GM12878 (cell line): ENCODE measurements at regions not wholly inside any gene's neighbourhood (a gene's known extent, or its start where the extent isn't known, plus 50 kb on each side); places are given as distances from the start of the nearest gene placed in this dataset.

Source experiments
- ATAC-seq: fragments of 200-7000 bp; cut with Tn5 transposase; 3 replicates; pipeline ENCODE4 v1.9.1; 2020; ENCODE audit warnings: mild to moderate bottlenecking, moderate library complexity
- BruUV-seq: library from RNA; stranded (reverse); fragments of 400-500 nt; replicated peaks from 2 replicates; lab custom pipeline; 2021; lab: Mats Ljungman, UMichigan
- CTCF ChIA-PET: fragments of 300-600 bp; sonication (Branson Sonifier 250); formaldehyde crosslinking; extraction: SDS; loops from one replicate; lab custom pipeline; 2021; ENCODE audit warnings: inconsistent platforms; lab: Yijun Ruan, JAX
- POLR2A ChIA-PET: fragments of 350-600 bp; formaldehyde crosslinking; extraction: SDS; loops from one replicate; lab custom pipeline; 2021; ENCODE audit warnings: inconsistent platforms; lab: Charles Lee
- RAD21 ChIA-PET: fragments of 300-600 bp; sonication (Branson Sonifier 250); formaldehyde crosslinking; loops from one replicate; lab custom pipeline; 2023; ENCODE audit warnings: antibody characterized with exemption; ENCODE audit not compliant: unreplicated experiment; lab: Charles Lee
- SMC1A ChIA-PET: fragments of 300-600 bp; sonication (Branson Sonifier 250); formaldehyde crosslinking; loops from one replicate; lab custom pipeline; 2023; ENCODE audit not compliant: unreplicated experiment, uncharacterized antibody; lab: Charles Lee
- DNase-seq: peaks from one replicate; pipeline ENCODE4 v3.0.0-alpha.2; 2011; ENCODE audit warnings: low read depth, low spot score
- FAIRE-seq: peaks from 3 replicates; lab custom pipeline; 2011; peaks lifted over from hg19 to GRCh38; lab: Jason Lieb, UNC
- H2AFZ ChIP-seq: 2 replicates; pipeline ENCODE4 v1.6.0; 2011; ENCODE audit warnings: low read depth, low read length, control low read depth; ENCODE audit not compliant: control insufficient read depth
- H3K27ac ChIP-seq: 2 replicates; pipeline ENCODE4 v1.5.1; 2011; ENCODE audit warnings: control low read depth; ENCODE audit not compliant: control insufficient read depth, insufficient read depth
- H3K27me3 ChIP-seq, 2 experiments: replicated peaks in 1 of 2; 2 replicates each; pipeline versions ENCODE4 v1.6.0 to v1.6.1; 2011; ENCODE audit warnings: low read length in 1 of 2; ENCODE audit not compliant: control insufficient read depth in 2 of 2, insufficient read depth in 2 of 2
- H3K36me3 ChIP-seq, 2 experiments: 2 replicates each; pipeline ENCODE4 v1.5.1; 2011; ENCODE audit warnings: low read length in 1 of 2; ENCODE audit not compliant: control insufficient read depth in 2 of 2, insufficient read depth in 2 of 2
- H3K4me1 ChIP-seq: 2 replicates; pipeline ENCODE4 v1.6.1; 2011; ENCODE audit warnings: mild to moderate bottlenecking, low read length, moderate library complexity, mixed read lengths; ENCODE audit not compliant: control insufficient read depth, insufficient read depth
- H3K4me2 ChIP-seq: 2 replicates; pipeline ENCODE4 v1.6.0; 2011; ENCODE audit warnings: control low read depth; ENCODE audit not compliant: control insufficient read depth, insufficient read depth
- H3K4me3 ChIP-seq: fragments of 200-600 bp; sonication (generic); 2 replicates; pipeline ENCODE4 v1.5.1; 2016
- H3K79me2 ChIP-seq: 2 replicates; pipeline ENCODE4 v1.6.0; 2011; ENCODE audit warnings: low read length; ENCODE audit not compliant: control insufficient read depth, insufficient read depth
- H3K9ac ChIP-seq: 2 replicates; pipeline ENCODE4 v1.8.0; 2011; ENCODE audit warnings: low read length, control low read depth, mixed read lengths; ENCODE audit not compliant: control insufficient read depth, insufficient read depth
- H3K9me3 ChIP-seq: replicated peaks from 3 replicates; pipeline ENCODE4 v1.5.1; 2011; ENCODE audit warnings: mild to moderate bottlenecking, low read length; ENCODE audit not compliant: control insufficient read depth, insufficient read depth
- H4K20me1 ChIP-seq: 2 replicates; pipeline ENCODE4 v1.6.0; 2011; ENCODE audit not compliant: control insufficient read depth, insufficient read depth
- ATF7 ChIP-seq: fragments of 450-650 bp; IDR thresholded peaks from 2 replicates; pipeline ENCODE4 v1.6.1; 2016; ENCODE audit warnings: low read depth, mild to moderate bottlenecking
- BRCA1 ChIP-seq: IDR thresholded peaks from 2 replicates; pipeline ENCODE4 v1.6.1; 2011; ENCODE audit warnings: low read depth, low read length, improper control_type of control experiment
- CHD2 ChIP-seq: IDR thresholded peaks from 2 replicates; pipeline ENCODE4 v1.6.1; 2011; ENCODE audit warnings: low read depth, low read length, improper control_type of control experiment, borderline replicate concordance
- EP300 ChIP-seq, 2 experiments: fragments of 150-350 bp in 1 of 2; IDR thresholded peaks; 2 replicates each; pipeline ENCODE4 v1.6.1; 2011 to 2012; ENCODE audit warnings: low read depth in 2 of 2, low read length in 2 of 2, borderline replicate concordance in 1 of 2, improper control_type of control experiment in 1 of 2, inconsistent platforms in 1 of 2; ENCODE audit not compliant: control insufficient read depth in 1 of 2
- GATAD2B ChIP-seq: fragments of 450-650 bp; conservative IDR thresholded peaks from 2 replicates; pipeline ENCODE4 v1.6.1; 2017; ENCODE audit warnings: low read depth, mild to moderate bottlenecking, moderate library complexity
- IKZF1 ChIP-seq: fragments of 450-650 bp; conservative IDR thresholded peaks from 2 replicates; pipeline ENCODE4 v1.6.1; 2017; ENCODE audit warnings: antibody characterized with exemption, mild to moderate bottlenecking
- NRF1 ChIP-seq: conservative IDR thresholded peaks from 2 replicates; pipeline ENCODE4 v1.6.1; 2011; ENCODE audit warnings: mild to moderate bottlenecking, low read depth, low read length, improper control_type of control experiment
- POLR2AphosphoS2 ChIP-seq: IDR thresholded peaks from 2 replicates; pipeline ENCODE4 v1.6.1; 2011; ENCODE audit warnings: low read depth, mild to moderate bottlenecking, low read length, improper control_type of control experiment, moderate library complexity
- PRDM15 ChIP-seq: fragments of 450-650 bp; formaldehyde crosslinking; IDR thresholded peaks from 2 replicates; pipeline ENCODE4 v1.4.0; 2020; ENCODE audit warnings: mild to moderate bottlenecking, moderate library complexity
- RBBP5 ChIP-seq: fragments of 200-600 bp; sonication (generic); conservative IDR thresholded peaks from 2 replicates; pipeline ENCODE4 v1.6.1; 2016
- SIX5 ChIP-seq: IDR thresholded peaks from 2 replicates; pipeline ENCODE4 v1.6.1; 2011; ENCODE audit warnings: mild to moderate bottlenecking, low read depth, low read length, moderate library complexity; ENCODE audit not compliant: severe bottlenecking
- SMC3 ChIP-seq: IDR thresholded peaks from 2 replicates; pipeline ENCODE4 v1.6.1; 2011; ENCODE audit warnings: low read length, improper control_type of control experiment, borderline replicate concordance
- USF1 ChIP-seq: IDR thresholded peaks from 2 replicates; pipeline ENCODE4 v1.6.1; 2011; ENCODE audit warnings: borderline replicate concordance, low read depth, mild to moderate bottlenecking, moderate library complexity, mixed read lengths, low read length; ENCODE audit not compliant: insufficient read depth; ENCODE audit errors: extremely low read length
- ZNF217 ChIP-seq: fragments of 450-650 bp; IDR thresholded peaks from 2 replicates; pipeline ENCODE4 v1.6.1; 2017; ENCODE audit warnings: antibody characterized with exemption, mild to moderate bottlenecking
- ZNF384 ChIP-seq: IDR thresholded peaks from 2 replicates; pipeline ENCODE4 v1.6.1; 2012; ENCODE audit warnings: low read depth, mild to moderate bottlenecking, low read length, improper control_type of control experiment, borderline replicate concordance
- WGBS: methylation state at CpG from one replicate; pipeline ENCODE4 v1.1.6; 2016; ENCODE audit warnings: low lambda C conversion rate; ENCODE audit not compliant: insufficient replicate concordance, insufficient coverage; ENCODE audit errors: missing lambda C conversion rate; 5-methylcytosine and 5-hydroxymethylcytosine counted together
- in situ Hi-C: fragments of 300-500 bp; cut with MboI; formaldehyde crosslinking; loops from 9 replicates; pipeline ENCODE4 v1.14.3; 2018; ENCODE audit warnings: mixed read lengths
- intact Hi-C: fragments of 100-400 bp; cut with micrococcal nuclease; formaldehyde crosslinking; loops from one replicate; pipeline ENCODE4 v1.14.2; 2022; ENCODE audit not compliant: unreplicated experiment

GRCh38 chr1:25003457-25004190 lies 73.5 kb upstream of the RUNX3 start:
- 64% methylated on average over 7 of the region's 7 CpGs for WGBS
- H3K27ac ChIP-seq: no peak overlapping the region
- H3K79me2 ChIP-seq: no peaks in the 10 kb centered on the region
- BruUV-seq: no TSS peak
- DNase-seq (no peak), ATAC-seq (peak; percentile 21; the same call in 2 of the 3 replicates), FAIRE-seq (no peak)
- no peak overlapping the region for H3K4me2 ChIP-seq
- H3K9me3 ChIP-seq: no peaks in the 10 kb centered on the region
- in situ Hi-C loops: loop anchor here (25.0 kb wide), 1 partner anchor 1416 kb away; no protein-coding TSS in a partner anchor
- RAD21 ChIA-PET: interaction anchor here (1.1 to 1.6 kb wide), 3 partner anchors 15 to 52 kb away, joined by 3 to 4 read pairs (median 4); no protein-coding TSS in a partner anchor
- no peak overlapping the region for H3K4me3 ChIP-seq
- no peaks in the 10 kb centered on the region for H3K27me3 ChIP-seq
- H2AFZ ChIP-seq: no peak overlapping the region
- POLR2A ChIA-PET: interaction anchor here (1.3 kb wide), 1 partner anchor 15 kb away, joined by 3 read pairs; no protein-coding TSS in a partner anchor
- TF ChIP-seq PRDM15 (CRISPR knock-in tag) (no peak), POLR2AphosphoS2 (no peak), USF1 (no peak), GATAD2B (no peak), BRCA1 (no peak), IKZF1 (no peak), CHD2 (no peak), RBBP5 (no peak), ZNF217 (no peak), ATF7 (no peak), EP300 (IDR thresholded peaks at IDR 0.05; ENCODE audit: borderline replicate concordance in 1 of 2, control insufficient read depth in 1 of 2, low read depth in 2 of 2, low read length in 2 of 2) (no peak), SIX5 (no peak), NRF1 (no peak), SMC3 (no peak), ZNF384 (no peak)
- CTCF ChIA-PET: interaction anchor here (0.5 to 1.6 kb wide), 6 partner anchors 9 to 202 kb away, joined by 3 to 5 read pairs (median 4); no protein-coding TSS in a partner anchor
- peaks cover 7% of the 10 kb centered on the region for H3K4me1 ChIP-seq
- H4K20me1 ChIP-seq: no peaks in the 10 kb centered on the region
- SMC1A ChIA-PET: interaction anchor here (0.7 to 1.8 kb wide), 4 partner anchors 11 to 43 kb away, joined by 3 to 5 read pairs (median 4); no protein-coding TSS in a partner anchor
- no peak overlapping the region for H3K9ac ChIP-seq
- intact Hi-C loops: no loop called here
- no peaks in the 10 kb centered on the region for H3K36me3 ChIP-seq
